Muscle of leg (tissue), 3 donors: ENCODE measurements at regions not wholly inside any gene's neighbourhood (a gene's known extent, or its start where the extent isn't known, plus 50 kb on each side); places are given as distances from the start of the nearest gene placed in this dataset.

Experiments used
- DNase-seq: peaks from one replicate; pipeline ENCODE4 v3.0.0; 2013
- H3K27ac ChIP-seq: one replicate; pipeline ENCODE4 v1.5.1; 2013; ENCODE audit warnings: mild to moderate bottlenecking, low read length, control low read depth
- H3K27me3 ChIP-seq: one replicate; pipeline ENCODE4 v1.6.1; 2013; ENCODE audit warnings: low read length; ENCODE audit not compliant: control insufficient read depth, insufficient read depth
- H3K36me3 ChIP-seq: one replicate; pipeline ENCODE4 v1.6.1; 2013; ENCODE audit warnings: low read length; ENCODE audit not compliant: control insufficient read depth, insufficient read depth
- H3K4me1 ChIP-seq: one replicate; pipeline ENCODE4 v1.6.1; 2013; ENCODE audit warnings: low read length; ENCODE audit not compliant: control insufficient read depth, insufficient read depth
- H3K4me3 ChIP-seq: one replicate; pipeline ENCODE4 v1.5.1; 2013; ENCODE audit warnings: low read length, control low read depth
- H3K9me3 ChIP-seq: replicated peaks from 2 replicates; pipeline ENCODE4 v1.6.1; 2013; ENCODE audit warnings: low read depth, low read length; ENCODE audit not compliant: control insufficient read depth
- WGBS: methylation state at CpG from one replicate; pipeline ENCODE4 v1.1.5; 2013; ENCODE audit warnings: missing lambda C conversion rate; ENCODE audit not compliant: insufficient coverage; 5-methylcytosine and 5-hydroxymethylcytosine counted together

DNA sequence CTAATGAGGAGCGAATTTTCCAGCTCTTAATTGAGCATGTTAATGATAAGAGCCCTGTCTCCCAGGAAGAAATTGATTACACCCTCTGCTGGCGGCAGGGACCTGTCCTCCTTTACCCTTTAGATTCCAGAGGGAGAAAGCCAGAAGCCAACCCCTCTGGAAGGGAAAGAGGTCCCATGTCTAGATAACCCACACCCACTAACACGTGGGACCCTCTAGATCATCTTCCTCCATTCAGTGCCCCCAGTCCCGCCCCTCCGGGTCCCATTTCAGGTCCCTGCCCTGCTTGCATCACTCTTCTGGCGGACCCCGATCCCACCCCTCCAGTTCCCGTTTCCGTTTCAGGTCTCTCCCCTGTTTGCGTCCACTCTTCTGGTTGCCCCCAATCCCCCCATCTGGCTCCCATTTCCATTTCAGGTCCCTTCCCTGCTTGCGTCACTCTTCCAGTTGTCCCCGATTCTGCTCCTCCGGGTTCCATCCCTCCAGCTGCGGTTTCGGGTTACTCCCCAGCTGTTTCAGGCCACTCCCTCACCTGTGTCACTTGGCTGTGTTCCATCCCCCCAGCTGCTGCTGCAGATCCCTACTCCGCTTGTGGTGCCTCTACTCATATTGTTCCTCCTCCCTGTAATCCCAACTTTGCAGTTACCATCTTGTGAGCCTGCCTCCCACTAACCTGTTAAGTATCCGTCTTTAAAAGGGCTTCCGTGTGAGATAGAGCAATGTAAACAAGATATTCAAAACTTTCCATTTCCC, 202.4 kb downstream of the SH2D4B start:
- WGBS = 75% methylated on average over 14 of the region's 18 CpGs
- H3K27ac ChIP-seq = no peak overlapping the region
- no peaks in the 10 kb centered on the region for H3K9me3 ChIP-seq
- DNase-seq = no peak
- no peaks in the 10 kb centered on the region for H3K36me3 ChIP-seq
- no peaks in the 10 kb centered on the region for H3K27me3 ChIP-seq
- H3K4me3 ChIP-seq = no peak overlapping the region
- H3K4me1 ChIP-seq = no peaks in the 10 kb centered on the region

DNA sequence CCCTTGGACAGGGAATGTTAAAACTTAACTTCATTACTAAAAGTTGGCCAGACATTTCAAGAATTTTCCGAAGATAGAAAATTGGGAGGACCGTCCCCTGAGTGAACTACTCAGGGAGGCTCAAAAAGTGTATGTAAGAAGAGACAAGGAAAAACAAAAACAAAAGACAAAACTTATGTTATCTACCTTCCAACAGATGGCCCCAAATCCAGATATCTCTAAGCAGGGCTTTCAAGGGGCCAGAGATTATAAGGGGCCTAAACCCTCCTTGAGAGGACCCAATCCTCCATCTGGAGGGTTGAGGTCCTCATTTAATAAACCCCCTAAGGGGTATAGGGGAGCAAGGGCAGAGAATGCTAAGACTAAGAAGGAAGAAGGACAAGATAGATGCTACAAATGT, 203.6 kb downstream of the SH2D4B start:
- no peaks in the 10 kb centered on the region for H3K4me1 ChIP-seq

DNA sequence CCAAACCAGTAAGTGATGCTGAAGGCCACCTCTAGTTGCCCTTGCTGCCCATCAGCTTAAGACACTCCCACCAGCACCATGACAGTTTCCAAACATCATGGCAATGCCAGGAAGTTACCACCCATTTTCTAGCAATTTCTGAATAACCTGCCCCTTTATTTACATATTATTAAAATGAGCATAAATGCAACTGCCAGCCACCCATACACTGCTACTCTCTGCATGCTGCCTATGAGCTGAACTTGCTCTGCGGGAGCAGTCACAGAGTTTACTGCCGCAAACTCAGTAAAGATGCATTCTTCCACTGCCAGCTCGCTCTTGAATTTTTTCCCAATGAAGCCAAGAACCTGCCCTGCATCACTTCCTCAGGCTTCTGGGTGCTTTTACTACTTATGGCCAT, 212.6 kb downstream of the SH2D4B start:
- Histone ChIP-seq H3K27ac (no peak overlapping the region), H3K36me3 (no peaks in the 10 kb centered on the region), H3K4me3 (no peak overlapping the region), H3K27me3 (no peaks in the 10 kb centered on the region), H3K4me1 (no peaks in the 10 kb centered on the region), H3K9me3 (no peaks in the 10 kb centered on the region)
- 100% methylated on average over 3 of the region's 3 CpGs for WGBS
- no peak for DNase-seq

More for the DNA sequence above, 203.6 kb downstream of the SH2D4B start:
- no peaks in the 10 kb centered on the region for H3K36me3 ChIP-seq
- no peaks in the 10 kb centered on the region for H3K27me3 ChIP-seq
- whole genome bisulfite sequencing = no CpG with 5 or more reads among the region's 2 CpGs
- H3K9me3 ChIP-seq = no peaks in the 10 kb centered on the region
- H3K27ac ChIP-seq = no peak overlapping the region
- DNase-seq = no peak
- H3K4me3 ChIP-seq = no peak overlapping the region

DNA sequence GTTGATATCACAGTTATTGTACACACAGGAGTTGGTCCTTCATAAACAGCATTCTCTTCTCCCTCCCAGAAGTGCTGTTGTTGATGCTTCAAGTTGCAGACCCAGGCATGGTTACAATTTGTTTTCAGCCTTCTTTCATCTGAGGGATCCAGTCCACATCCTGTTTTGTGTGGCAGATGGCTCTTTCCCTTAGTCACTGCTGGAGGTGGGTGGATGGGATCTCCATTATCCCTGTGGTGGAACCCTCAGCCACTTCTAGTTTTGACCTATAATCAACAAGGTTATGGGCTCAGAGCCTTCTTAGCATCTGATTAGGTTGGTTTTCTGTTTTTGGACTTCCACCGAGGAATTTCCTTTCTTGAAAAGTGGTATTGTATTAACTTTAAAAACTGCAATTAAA, 214.2 kb downstream of the SH2D4B start:
- WGBS = no CpG with 5 or more reads among the region's 1 CpG
- H3K27ac ChIP-seq = no peak overlapping the region
- H3K27me3 ChIP-seq = no peaks in the 10 kb centered on the region
- H3K4me3 ChIP-seq = no peak overlapping the region
- H3K4me1 ChIP-seq = no peaks in the 10 kb centered on the region
- no peaks in the 10 kb centered on the region for H3K36me3 ChIP-seq
- H3K9me3 ChIP-seq = no peaks in the 10 kb centered on the region
- no peak for DNase-seq

DNA sequence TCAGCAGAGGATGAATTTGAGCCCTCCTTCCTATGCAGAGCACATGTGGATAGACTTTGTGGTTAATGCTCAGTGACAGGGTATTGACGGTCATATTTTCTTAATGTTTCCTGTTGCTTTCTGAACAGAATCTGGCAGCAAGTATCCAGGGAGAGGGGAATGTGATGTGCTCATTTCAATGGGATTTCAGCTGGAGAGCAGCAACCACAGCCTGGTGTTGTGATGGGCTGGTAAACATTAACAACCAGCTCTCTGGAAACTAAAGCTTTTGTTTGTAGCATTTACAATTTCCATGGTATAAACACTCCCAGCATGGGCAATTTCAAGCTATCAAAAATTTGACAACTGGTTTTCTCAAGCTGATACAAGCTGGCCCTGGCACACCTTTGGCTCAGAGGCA, 215.9 kb downstream of the SH2D4B start:
- 40% methylated on average over 1 of the region's 1 CpG for WGBS
- H3K4me1 ChIP-seq = no peaks in the 10 kb centered on the region
- H3K4me3 ChIP-seq = no peak overlapping the region
- no peaks in the 10 kb centered on the region for H3K27me3 ChIP-seq
- no peak overlapping the region for H3K27ac ChIP-seq
- H3K36me3 ChIP-seq = no peaks in the 10 kb centered on the region
- no peak for DNase-seq
- H3K9me3 ChIP-seq = no peaks in the 10 kb centered on the region

DNA sequence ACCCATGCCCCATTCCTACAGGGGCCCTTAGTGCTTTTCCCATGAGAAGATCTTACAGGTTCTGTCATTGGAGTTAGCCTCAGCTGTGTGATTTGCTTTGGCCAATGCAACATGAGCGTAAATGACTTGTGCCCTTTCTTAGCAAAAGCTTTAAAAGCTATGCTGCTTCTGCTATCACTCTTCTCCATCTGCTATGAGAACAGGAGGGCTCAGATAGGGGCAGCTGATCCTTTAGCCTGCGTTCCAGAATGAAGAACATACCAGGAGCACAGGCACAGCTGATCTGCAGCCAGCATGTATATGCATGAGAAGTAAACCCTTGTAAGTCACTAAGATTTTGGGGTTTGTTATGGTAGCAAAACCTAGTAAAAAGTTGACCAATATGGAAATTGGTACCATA, 218.2 kb downstream of the SH2D4B start:
- DNase-seq = no peak
- 80% methylated on average over 2 of the region's 2 CpGs for WGBS
- Histone ChIP-seq H3K27ac (no peak overlapping the region), H3K4me3 (no peak overlapping the region), H3K36me3 (no peaks in the 10 kb centered on the region), H3K9me3 (no peaks in the 10 kb centered on the region), H3K27me3 (no peaks in the 10 kb centered on the region), H3K4me1 (no peaks in the 10 kb centered on the region)

DNA sequence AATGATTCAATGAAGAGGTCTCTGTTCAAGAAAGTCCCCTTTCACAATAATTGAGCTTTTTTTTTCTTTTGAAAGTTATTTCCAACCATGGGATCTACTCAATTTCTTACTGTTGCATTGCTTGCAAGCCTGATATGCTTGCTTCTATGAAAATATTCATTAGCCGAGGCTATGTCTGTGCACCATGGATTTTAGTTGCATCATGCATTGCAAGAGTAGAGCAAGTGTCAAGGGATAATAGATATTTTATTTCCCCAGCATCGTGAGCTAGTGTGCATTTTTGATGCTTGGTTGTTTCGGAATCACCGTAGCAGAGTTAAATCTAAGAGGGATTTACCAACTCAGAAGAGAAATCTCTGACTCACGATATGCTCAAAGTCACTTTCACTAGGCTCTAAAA, 222.0 kb downstream of the SH2D4B start:
- Histone ChIP-seq H3K36me3 (no peaks in the 10 kb centered on the region), H3K4me1 (no peaks in the 10 kb centered on the region), H3K9me3 (no peaks in the 10 kb centered on the region), H3K4me3 (no peak overlapping the region), H3K27me3 (no peaks in the 10 kb centered on the region), H3K27ac (no peak overlapping the region)
- no CpG with 5 or more reads among the region's 5 CpGs for WGBS
- no peak for DNase-seq

DNA sequence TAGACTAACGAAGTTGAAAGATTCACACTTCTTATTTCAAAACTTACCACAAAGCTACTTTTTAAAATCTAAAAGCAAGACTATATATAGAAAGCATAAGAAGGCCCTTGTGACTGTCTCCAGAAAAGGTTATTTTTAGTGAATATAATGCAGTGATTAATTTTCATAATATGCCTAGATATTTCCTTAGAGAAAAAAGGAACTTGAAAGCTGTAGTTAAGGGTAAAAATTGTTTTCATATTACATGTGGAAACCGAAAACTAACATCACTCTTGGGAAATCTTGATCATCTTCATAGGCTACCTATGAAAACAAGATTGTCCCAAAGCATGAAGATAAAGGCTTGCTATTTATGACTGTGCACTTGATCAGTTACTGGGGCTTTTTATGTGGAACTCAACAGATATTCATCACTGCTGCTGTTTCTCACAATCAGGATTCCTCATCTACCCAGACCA, 223.2 kb downstream of the SH2D4B start:
- Histone ChIP-seq H3K36me3 (no peaks in the 10 kb centered on the region), H3K27ac (no peak overlapping the region), H3K27me3 (no peaks in the 10 kb centered on the region), H3K9me3 (no peaks in the 10 kb centered on the region), H3K4me1 (no peaks in the 10 kb centered on the region), H3K4me3 (no peak overlapping the region)
- no CpG with 5 or more reads among the region's 2 CpGs for WGBS
- DNase-seq = no peak

DNA sequence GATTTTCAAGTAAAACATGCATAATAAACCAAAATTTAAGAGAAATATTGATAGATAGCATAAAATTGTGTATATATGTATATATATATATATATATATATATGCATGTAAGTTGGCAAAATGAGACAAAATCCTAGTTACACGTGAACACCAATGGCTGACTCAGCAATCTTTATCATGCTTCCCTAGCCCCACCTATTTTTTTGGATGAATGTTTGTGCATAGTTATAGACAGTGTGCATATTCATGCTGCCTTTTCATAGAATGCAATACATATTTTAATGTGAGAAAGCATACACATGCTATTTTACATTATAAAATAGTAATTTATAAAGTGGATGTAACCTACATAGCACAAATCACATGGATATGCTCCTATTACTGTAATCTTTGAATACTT, 230.3 kb downstream of the SH2D4B start:
- Histone ChIP-seq H3K4me3 (no peak overlapping the region), H3K27ac (no peak overlapping the region), H3K27me3 (no peaks in the 10 kb centered on the region), H3K4me1 (no peaks in the 10 kb centered on the region), H3K9me3 (no peaks in the 10 kb centered on the region), H3K36me3 (no peaks in the 10 kb centered on the region)
- no peak for DNase-seq
- no CpG with 5 or more reads among the region's 1 CpG for WGBS

DNA sequence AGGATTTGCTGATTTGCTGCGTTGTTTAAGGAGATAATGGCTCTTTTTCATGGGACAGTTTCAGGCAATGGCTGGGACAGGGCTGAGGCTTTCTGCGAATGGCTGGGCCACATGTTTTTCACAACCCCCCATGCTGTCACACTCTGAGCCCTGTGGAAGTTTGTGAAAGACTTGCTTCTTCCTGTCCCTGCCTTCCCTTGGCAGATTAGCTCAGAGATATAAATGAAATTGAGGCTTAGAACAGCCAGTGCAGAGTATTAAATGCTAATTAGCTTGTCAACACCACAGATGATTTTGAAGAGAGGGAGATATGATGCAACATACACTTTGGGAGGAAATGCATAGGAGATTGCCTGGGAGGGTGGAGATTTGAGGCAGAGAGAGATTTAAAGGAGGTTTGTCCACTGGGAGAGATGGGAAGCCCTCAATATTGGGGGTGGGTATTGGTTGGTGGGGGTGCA, 232.0 kb downstream of the SH2D4B start:
- Histone ChIP-seq H3K36me3 (no peaks in the 10 kb centered on the region), H3K4me1 (no peaks in the 10 kb centered on the region), H3K27ac (no peak overlapping the region), H3K4me3 (no peak overlapping the region), H3K9me3 (no peaks in the 10 kb centered on the region), H3K27me3 (no peaks in the 10 kb centered on the region)
- WGBS = no CpG with 5 or more reads among the region's 2 CpGs
- no peak for DNase-seq

DNA sequence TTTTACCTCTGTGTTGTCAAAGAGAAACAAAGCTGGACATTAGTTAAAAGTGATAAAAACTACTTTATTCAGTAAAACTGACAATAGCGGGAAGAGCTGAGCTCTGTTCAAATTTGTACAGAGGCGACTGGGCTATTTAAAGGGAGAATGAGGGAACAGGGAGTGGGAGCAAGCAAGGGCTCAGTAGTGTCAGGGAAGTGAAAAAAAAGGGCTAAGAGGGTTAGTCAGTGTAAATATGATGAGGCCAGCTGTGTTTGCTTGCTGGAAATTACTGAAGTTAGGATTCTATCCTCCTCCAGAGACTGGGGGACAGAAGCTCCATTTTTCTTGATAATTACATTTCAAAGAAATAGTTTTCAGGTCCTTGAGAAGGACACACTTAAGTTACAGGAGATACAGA, 232.5 kb downstream of the SH2D4B start:
- no peak for DNase-seq
- Histone ChIP-seq H3K27ac (no peak overlapping the region), H3K27me3 (no peaks in the 10 kb centered on the region), H3K9me3 (no peaks in the 10 kb centered on the region), H3K4me3 (no peak overlapping the region), H3K36me3 (no peaks in the 10 kb centered on the region), H3K4me1 (no peaks in the 10 kb centered on the region)
- 87% methylated on average over 2 of the region's 2 CpGs for WGBS
